GM19351 (cell line): ENCODE measurements at regions not wholly inside any gene's neighbourhood (a gene's known extent, or its start where the extent isn't known, plus 50 kb on each side); places are given as distances from the start of the nearest gene placed in this dataset.

ENCODE experiments used
- ATAC-seq: cut with Tn5 transposase; IDR thresholded peaks from one replicate; pipeline ENCODE4 v1.9.1; 2021; ENCODE audit warnings: mild to moderate bottlenecking, moderate library complexity; ENCODE audit not compliant: unreplicated experiment

- ATAC-seq: no peak
Observed at GRCh38 chr15:94015324-94015723, 216.0 kb upstream of the MCTP2 start.

DNA sequence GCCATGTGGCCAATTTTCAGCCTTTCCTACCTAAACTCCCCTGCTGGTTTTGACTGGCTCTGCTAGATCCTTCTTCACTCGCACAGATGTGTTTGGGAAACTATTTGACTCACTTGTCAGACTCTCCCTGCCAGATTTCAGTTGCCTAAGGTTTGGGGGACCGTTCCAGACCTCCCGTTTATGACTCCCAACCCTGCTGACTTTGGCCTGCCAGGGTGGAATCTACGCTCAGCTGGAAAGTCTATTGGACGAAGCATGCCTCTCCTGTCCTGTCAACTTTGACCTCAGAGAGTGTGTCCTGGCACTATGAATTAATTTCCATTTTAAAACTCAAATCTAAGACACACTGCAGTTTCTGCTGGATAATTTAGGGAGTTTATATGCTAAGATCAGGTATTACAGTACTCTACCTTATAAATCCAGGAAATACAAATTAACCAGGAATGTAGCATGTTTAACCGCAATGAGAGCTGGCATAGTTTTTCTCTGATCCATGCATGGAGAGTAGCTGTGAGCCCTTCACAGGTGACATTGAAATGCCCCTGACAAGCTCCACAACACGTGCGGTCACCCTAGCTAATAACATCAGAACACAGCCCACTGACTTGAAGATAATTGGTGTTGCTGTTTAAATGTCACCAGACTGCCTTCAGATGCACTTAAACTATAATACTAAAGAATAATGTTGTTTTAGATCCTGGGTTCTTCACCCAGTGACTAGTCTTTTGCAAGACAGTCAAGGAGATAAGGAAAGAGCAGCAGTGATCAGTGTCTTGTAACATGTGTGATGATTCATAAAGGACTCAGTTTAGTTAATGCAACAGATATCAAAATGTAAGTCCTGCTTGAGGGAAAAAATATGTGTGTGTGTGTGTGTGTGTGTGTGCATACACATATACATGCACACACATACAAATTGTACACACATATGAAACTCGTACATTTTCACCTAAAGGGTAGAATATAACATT, 223.0 kb upstream of the MCTP2 start:
- ATAC-seq: no peak

DNA sequence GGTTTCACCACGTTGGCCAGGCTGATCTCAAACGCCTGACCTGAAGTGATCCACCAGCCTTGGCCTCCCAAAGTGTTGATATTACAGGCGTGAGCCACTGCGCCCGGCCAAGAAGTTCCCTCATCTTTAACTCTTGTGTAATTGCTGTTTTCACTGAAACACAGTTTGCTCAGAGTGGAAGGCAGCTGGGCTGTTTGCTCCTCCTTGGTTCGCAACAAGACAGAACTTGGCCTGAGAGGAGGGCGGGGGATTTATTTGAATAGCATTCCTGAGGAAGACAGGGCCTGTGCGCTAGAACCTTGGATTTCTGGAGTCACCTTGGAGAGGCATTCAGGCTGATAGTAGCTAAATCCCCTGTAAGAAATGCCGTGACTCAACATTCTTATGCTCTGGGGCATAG, 226.7 kb upstream of the MCTP2 start:
- ATAC-seq: no peak

GRCh38 chr15:94002041-94002440, 229.3 kb upstream of the MCTP2 start:
- ATAC-seq: no peak

DNA sequence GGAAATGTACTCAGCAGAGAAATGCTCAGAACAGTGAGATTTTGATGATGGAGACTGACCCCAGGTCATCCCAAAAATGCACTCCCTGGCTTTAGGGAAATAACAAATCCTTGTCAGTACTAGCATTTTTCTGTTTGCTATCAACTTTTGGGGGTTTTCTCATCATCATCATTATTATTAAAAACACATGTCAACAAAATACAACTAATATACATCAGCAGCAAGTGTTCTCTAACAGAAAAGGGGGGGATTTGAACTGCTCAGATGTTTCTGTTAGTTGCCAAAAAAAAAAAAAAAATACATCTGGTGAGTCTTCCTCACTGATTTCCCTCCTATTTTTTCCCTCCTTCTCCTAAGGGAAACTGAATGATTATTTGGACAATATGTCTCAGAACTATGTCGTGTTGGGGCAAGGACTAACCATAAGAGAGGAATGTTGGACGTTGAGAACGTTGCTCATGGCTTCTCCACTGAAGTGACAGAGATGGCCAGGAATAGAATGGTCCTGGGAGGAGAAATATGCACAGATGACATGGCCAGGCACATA, 230.0 kb upstream of the MCTP2 start:
- ATAC-seq: no peak

DNA sequence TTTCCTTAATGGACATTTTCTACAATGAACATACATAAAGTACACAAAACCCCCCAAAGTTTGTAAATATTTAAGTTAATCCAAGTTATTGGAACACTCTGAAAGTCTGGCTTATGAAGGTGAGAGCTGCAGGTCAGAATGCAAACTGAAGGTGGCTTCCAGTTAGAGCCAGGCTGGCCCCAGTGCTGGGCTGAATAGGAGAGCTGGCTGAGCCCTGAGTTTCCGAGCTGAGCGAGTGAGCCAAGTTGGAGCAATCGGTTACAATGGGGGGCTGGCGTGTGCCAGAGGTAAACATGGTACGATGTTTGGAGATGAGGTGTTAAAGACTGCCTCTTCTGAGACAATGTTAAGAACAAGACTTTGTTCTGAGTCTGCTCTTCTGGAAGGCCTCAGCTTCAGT, 230.8 kb upstream of the MCTP2 start:
- no peak for ATAC-seq

DNA sequence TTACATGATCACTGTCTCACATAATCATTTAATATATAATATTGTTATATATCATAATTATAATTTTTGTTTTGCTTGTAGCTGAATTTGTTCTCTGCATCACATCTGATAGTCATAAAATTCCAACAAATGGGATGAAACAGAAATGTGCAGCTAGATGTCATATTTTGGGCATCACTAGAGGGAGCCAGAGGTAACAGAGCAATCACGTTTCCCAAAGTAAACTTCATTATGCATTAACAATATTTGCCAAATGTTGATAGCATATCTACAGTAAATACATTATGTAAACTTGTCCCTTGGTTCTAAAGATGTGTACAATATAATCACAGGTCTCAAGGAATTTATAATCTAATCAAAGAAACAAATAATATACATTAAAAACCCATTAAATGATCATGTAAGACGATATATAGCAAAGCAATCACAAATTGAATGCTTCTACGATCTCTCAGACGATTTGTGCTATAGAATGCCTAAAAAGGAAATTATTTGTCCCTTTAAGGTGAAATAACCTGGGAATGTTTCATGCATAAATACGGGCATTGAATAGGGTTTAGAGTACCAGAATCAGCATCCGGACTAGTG, 234.2 kb upstream of the MCTP2 start:
- ATAC-seq: no peak

GRCh38 chr15:93989440-93989998, 241.8 kb upstream of the MCTP2 start:
- ATAC-seq: no peak

GRCh38 chr15:93987068-93987467, 244.3 kb upstream of the MCTP2 start:
- no peak for ATAC-seq

DNA sequence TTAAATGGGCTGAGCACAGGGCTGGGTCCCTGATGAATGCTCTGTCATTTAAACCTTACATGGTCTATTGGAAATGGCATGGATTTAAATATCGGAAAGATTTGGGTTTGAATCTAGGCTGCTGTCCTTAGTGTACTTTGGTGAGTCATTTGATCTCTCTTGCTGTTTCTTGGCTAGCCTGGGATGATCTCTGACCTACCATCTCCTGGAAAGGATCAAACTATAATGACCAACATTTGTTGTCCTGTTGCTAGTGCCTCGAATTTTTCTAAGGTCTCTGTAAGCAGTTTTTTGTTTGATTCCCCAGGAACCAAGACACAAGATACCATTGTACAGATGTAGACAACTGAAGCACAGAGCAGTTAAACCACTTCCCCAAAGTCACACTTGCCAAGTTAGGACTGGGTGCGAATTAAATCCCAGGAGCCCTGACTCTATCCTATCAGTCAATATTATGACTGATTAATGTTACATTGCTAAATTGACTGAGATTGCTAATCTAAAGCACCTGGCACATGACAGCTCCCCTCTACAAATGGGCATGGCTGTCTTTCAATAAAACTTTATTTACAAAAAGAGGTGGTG, 244.9 kb upstream of the MCTP2 start:
- no peak for ATAC-seq

DNA sequence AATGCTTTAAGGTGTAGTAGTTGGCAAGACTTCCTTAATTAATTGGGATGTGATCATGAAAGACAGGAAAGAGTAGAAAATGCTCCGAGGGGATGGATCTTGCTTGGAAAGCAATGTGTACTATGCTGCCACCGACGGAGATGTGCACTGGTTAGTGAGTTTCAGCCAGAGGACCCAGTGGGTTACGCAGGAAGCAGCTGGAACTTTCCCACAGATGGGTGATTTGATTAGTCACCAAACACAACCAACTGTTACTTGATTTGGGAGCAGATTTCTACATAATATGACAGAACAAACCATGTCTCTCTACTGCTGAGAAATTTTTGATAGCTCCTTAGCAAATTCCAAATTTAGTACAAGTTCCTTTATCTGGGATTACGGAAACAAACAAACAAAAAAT, 245.4 kb upstream of the MCTP2 start:
- ATAC-seq: no peak

- no peak for ATAC-seq
Observed at GRCh38 chr15:93985176-93985575, 246.2 kb upstream of the MCTP2 start.

DNA sequence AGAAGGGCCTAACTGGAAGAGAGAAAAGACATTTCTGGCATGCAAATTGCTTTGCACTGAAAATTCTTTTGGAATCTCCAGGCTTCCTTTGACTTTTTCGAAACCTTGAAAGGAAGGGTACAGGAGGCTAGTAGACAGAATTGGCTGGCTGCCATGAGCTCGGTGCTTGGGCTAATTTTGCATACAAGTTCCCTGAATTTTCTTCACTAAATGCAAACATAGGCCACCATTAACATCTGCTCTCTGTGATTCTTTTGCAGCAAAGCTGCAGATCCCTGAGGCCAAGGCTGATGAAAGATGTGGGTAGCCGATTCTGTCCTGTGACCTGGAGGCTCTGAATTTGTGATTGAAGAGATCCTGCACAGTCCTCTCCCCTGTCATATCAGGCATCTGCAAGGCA, 247.8 kb upstream of the MCTP2 start:
- ATAC-seq: no peak

DNA sequence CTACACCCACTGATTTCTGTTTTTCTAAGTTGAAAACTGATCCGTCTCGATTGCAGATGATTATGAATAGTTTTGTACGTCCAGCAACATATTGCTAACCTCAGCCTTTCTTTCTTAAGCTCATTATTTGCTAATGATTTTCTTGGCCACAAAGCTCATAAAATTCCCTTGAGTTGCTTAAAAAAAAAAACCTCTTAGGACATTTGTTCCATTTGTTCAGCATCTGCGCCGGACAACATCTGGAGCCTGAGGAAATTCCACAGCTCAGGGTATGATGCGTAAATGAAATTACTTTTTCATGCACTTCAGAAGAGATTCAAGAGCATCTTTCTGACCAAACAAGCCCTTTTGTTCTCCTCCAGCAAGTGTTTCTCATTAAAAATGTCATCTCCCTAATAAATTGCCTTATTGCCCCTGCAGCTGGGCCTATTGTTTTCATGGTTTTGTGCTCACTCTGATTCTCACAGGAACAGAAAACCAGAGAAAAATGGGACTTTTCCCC, 249.1 kb upstream of the MCTP2 start:
- ATAC-seq: no peak

DNA sequence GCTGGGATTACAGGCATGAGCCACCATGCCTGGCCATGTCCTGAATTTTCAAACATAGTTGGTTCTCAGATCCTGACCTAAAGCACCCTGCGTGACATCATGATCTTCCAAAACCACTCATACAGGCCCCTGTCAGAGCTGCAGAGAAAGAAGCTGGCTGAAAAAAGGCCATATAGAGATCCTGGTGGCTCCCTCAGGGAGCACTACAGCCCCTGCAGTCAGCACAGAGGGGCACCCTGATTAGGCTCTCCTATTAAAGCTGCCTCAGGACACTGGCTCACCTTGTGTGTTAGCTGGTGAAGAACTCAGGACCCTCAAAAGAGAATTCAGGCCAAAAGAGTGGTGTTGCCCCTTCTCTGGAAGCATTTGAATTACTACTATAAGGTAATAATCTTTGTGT, 249.7 kb upstream of the MCTP2 start:
- ATAC-seq: no peak

DNA sequence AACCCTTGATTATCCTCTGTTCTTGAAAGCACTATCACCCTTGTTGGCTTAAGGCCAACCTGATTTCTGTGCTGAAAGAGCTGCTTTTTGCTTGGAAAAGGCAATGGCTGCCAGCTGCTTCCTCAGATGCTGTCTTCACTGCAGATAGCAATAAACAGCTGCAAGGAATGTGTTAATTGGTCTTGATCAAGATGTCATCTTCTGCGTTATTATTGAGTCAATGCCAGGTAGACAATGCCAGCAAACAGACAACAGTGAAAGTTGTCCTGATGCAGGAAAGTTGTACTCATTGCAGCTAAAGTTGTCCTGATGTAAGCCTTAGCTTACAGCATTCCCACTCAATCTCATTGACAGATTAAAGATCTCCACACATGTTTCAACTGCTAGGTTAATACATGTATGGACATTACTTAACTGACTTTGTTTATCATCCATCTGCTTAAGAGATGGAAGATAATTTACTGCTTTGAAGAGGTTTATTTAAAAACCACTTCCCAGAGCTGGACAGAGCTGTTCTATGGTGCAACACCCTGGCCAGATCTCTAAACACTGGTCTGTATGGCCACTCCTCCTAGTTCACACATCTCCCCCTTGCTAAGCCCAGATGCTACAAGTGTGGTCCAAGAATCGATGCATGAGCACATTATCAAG, 251.0 kb upstream of the MCTP2 start:
- ATAC-seq: no peak

DNA sequence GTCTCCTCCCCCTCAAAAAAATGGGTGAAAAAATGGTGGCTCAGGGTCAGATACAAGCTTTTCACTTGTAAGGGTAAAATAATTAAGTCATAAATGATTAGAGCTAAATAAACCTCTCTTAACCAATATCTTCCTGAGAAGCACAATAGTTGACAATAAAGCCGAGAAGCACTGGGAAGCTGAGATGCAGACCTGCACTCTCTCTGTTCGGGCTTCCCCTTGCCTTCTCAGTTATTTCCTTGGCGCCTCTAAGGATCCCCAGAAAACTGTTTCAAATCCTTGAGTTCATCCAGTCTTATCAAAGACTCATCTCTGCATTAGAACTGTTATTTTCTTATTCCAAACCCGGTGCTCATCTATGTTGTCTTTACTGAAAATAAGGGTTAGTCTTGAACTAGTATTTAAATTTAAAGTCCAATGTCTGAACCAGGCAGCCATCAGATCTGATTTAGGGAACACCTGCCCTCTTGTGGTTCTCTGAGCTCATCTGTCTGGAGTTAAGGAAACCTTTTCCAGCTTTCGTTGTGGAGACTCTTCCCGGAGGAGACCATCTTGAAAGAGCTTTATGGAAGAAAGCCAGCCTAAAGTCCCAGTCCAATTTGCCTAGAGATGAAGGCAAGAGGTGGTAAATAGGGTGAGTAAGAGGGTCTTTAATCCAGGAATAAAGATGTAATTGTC, 256.4 kb upstream of the MCTP2 start:
- ATAC-seq: no peak

GRCh38 chr15:93973287-93973686, 258.1 kb upstream of the MCTP2 start:
- no peak for ATAC-seq

- ATAC-seq: no peak
Observed at GRCh38 chr15:93968773-93969172, 262.6 kb upstream of the MCTP2 start.

GRCh38 chr15:93965304-93965908, 266.0 kb upstream of the MCTP2 start:
- no peak for ATAC-seq
